K562 (cell line): ENCODE measurements at regions not wholly inside any gene's neighbourhood (a gene's known extent, or its start where the extent isn't known, plus 50 kb on each side); places are given as distances from the start of the nearest gene placed in this dataset.

Experiments used
- ATAC-seq: fragments of 200-7000 bp; cut with Tn5 transposase; 3 replicates; pipeline ENCODE4 v1.9.1; 2020; ENCODE audit warnings: moderate library complexity
- BruUV-seq: library from RNA; stranded (reverse); fragments of 400-500 nt; replicated peaks from 2 replicates; lab custom pipeline; 2021; lab: Mats Ljungman, UMichigan
- CTCF ChIA-PET: fragments of 300-600 bp; formaldehyde crosslinking; extraction: SDS; loops from one replicate; lab custom pipeline; 2021; ENCODE audit warnings: low intra/inter-chr PET ratio; lab: Yijun Ruan, JAX
- POLR2A ChIA-PET: fragments of 300-600, 350-650 bp; sonication (Branson Sonifier 250); formaldehyde crosslinking; extraction: SDS; loops from one replicate; lab custom pipeline; 2021; ENCODE audit warnings: antibody characterized with exemption, inconsistent platforms; lab: Yijun Ruan, JAX
- DNase-seq, 4 experiments: peaks; one replicate each; pipeline versions ENCODE4 v3.0.0 to v3.0.0-alpha.2; 2011 to 2018; ENCODE audit warnings: low spot score in 3 of 4, mixed read lengths in 3 of 4; ENCODE audit errors: extremely low read depth in 1 of 4
- FAIRE-seq: peaks from 2 replicates; lab custom pipeline; 2011; peaks lifted over from hg19 to GRCh38; lab: Jason Lieb, UNC
- H2AFZ ChIP-seq: 2 replicates; pipeline ENCODE4 v1.6.0; 2011; ENCODE audit warnings: low read depth, low read length, control low read depth, inconsistent platforms
- H3K27ac ChIP-seq: fragments of 200-600 bp; 3 replicates; pipeline ENCODE4 v1.8.0; 2011; ENCODE audit warnings: low read depth, mild to moderate bottlenecking, control low read depth, inconsistent platforms, low read length, moderate library complexity, mixed read lengths; ENCODE audit errors: extremely low read depth
- H3K27me3 ChIP-seq, 2 experiments: fragments of 300-600 bp in 1 of 2; 2 replicates in 1 of 2; 3 replicates in 1 of 2; pipeline versions ENCODE4 v1.6.0 to v1.8.0; 2011; ENCODE audit warnings: inconsistent platforms in 2 of 2, low read length in 2 of 2, mild to moderate bottlenecking in 1 of 2, mixed read lengths in 1 of 2, moderate library complexity in 1 of 2; ENCODE audit not compliant: control insufficient read depth in 2 of 2, insufficient read depth in 2 of 2
- H3K36me3 ChIP-seq: fragments of 300-600 bp; 3 replicates; pipeline ENCODE4 v1.8.0; 2011; ENCODE audit warnings: mild to moderate bottlenecking, low read length, inconsistent platforms; ENCODE audit not compliant: control insufficient read depth, insufficient read depth
- H3K4me1 ChIP-seq, 2 experiments: fragments of 200-600 bp in 1 of 2; replicated peaks in 1 of 2; 2 replicates in 1 of 2; 3 replicates in 1 of 2; pipeline versions ENCODE4 v1.5.1 to v1.8.0; 2011; ENCODE audit warnings: inconsistent platforms in 2 of 2, low read length in 2 of 2, mild to moderate bottlenecking in 1 of 2, mixed read lengths in 1 of 2, moderate library complexity in 1 of 2; ENCODE audit not compliant: control insufficient read depth in 2 of 2, insufficient read depth in 2 of 2
- H3K4me2 ChIP-seq: 2 replicates; pipeline ENCODE4 v1.6.1; 2011; ENCODE audit warnings: low read length, control low read depth, inconsistent platforms, mixed read lengths; ENCODE audit not compliant: insufficient read depth
- H3K4me3 ChIP-seq: fragments of 200-600 bp; sonication (generic), shearing (Covaris generic); 2 replicates; pipeline ENCODE4 v1.5.1; 2016; ENCODE audit warnings: control low read depth, inconsistent platforms
- H3K79me2 ChIP-seq: fragments of 200-600 bp; 3 replicates; pipeline ENCODE4 v1.8.0; 2011; ENCODE audit warnings: low read length, inconsistent platforms; ENCODE audit not compliant: control insufficient read depth, insufficient read depth
- H3K9ac ChIP-seq, 2 experiments: 2 replicates each; pipeline versions ENCODE4 v1.6.0 to v1.6.1; 2011; ENCODE audit warnings: low read depth in 2 of 2, low read length in 2 of 2, control low read depth in 1 of 2, inconsistent platforms in 1 of 2, mild to moderate bottlenecking in 1 of 2, mixed read lengths in 1 of 2; ENCODE audit not compliant: insufficient read depth in 1 of 2
- H3K9me1 ChIP-seq: one replicate; pipeline ENCODE4 v1.6.0; 2011; ENCODE audit warnings: inconsistent platforms, mild to moderate bottlenecking, low read length, moderate library complexity; ENCODE audit not compliant: control insufficient read depth, insufficient read depth
- H3K9me3 ChIP-seq: replicated peaks from 2 replicates; pipeline ENCODE4 v1.5.1; 2011; ENCODE audit warnings: low read depth, low read length, inconsistent platforms; ENCODE audit not compliant: control insufficient read depth, insufficient read depth
- H4K20me1 ChIP-seq: replicated peaks from 2 replicates; pipeline ENCODE4 v1.6.1; 2011; ENCODE audit warnings: low read length, inconsistent platforms, mixed read lengths; ENCODE audit not compliant: control insufficient read depth, insufficient read depth
- CBX2 ChIP-seq: fragments of 200-600 bp; sonication (generic); IDR thresholded peaks from one replicate; pipeline ENCODE4 v1.6.1; 2012; ENCODE audit warnings: mild to moderate bottlenecking, low read length, inconsistent platforms; ENCODE audit not compliant: insufficient read depth, poor library complexity, severe bottlenecking
- CBX3 ChIP-seq, 2 experiments: IDR thresholded peaks; 1 replicate in 1 of 2; 2 replicates in 1 of 2; pipeline ENCODE4 v1.6.1; 2012; ENCODE audit warnings: inconsistent platforms in 2 of 2, low read length in 2 of 2, borderline replicate concordance in 1 of 2, control low read depth in 1 of 2
- ERF ChIP-seq: fragments of 450-650 bp; formaldehyde crosslinking; IDR thresholded peaks from 2 replicates; pipeline ENCODE4 v1.4.0; 2020; ENCODE audit warnings: mild to moderate bottlenecking, mixed read lengths
- ETV1 ChIP-seq: fragments of 450-650 bp; conservative IDR thresholded peaks from 2 replicates; pipeline ENCODE4 v1.6.1; 2016; ENCODE audit warnings: missing genetic modification characterization, control low read depth, low read depth, missing compliant biosample characterization
- HDAC2 ChIP-seq: fragments of 450-650 bp; IDR thresholded peaks from 2 replicates; pipeline ENCODE4 v1.6.1; 2016; ENCODE audit warnings: mild to moderate bottlenecking
- HLTF ChIP-seq: fragments of 450-650 bp; IDR thresholded peaks from 2 replicates; pipeline ENCODE4 v1.6.1; 2016
- HMG20A ChIP-seq: fragments of 450-650 bp; formaldehyde crosslinking; conservative IDR thresholded peaks from 2 replicates; pipeline ENCODE4 v1.4.0; 2020; ENCODE audit warnings: mild to moderate bottlenecking, mixed read lengths
- KAT7 ChIP-seq: sonication (generic); formaldehyde crosslinking; IDR thresholded peaks from 2 replicates; pipeline ENCODE4 v1.8.0; 2022; ENCODE audit warnings: missing genetic modification reagents, mild to moderate bottlenecking, borderline replicate concordance
- MYNN ChIP-seq, 2 experiments: sonication (generic); formaldehyde crosslinking in 1 of 2; IDR thresholded peaks; 2 replicates each; pipeline versions ENCODE4 v1.5.0 to v1.6.1; 2016 to 2020; ENCODE audit warnings: antibody characterized with exemption in 1 of 2, missing genetic modification reagents in 1 of 2
- NCOR1 ChIP-seq: fragments of 450-650 bp; IDR thresholded peaks from 2 replicates; pipeline ENCODE4 v1.6.1; 2016; ENCODE audit warnings: mild to moderate bottlenecking, moderate library complexity
- PCBP1 ChIP-seq: fragments of 200-400 bp; formaldehyde crosslinking; IDR thresholded peaks from 2 replicates; pipeline ENCODE4 v1.6.1; 2018; ENCODE audit warnings: mild to moderate bottlenecking, low read depth, low read length; ENCODE audit not compliant: poor library complexity, severe bottlenecking
- PURB ChIP-seq: sonication (generic); formaldehyde crosslinking; IDR thresholded peaks from 2 replicates; pipeline ENCODE4 v1.9.0; 2021; ENCODE audit warnings: low read depth, mild to moderate bottlenecking, missing genetic modification reagents
- TARDBP ChIP-seq: fragments of 450-650 bp; IDR thresholded peaks from 2 replicates; pipeline ENCODE4 v1.6.1; 2016
- ZNF174 ChIP-seq: fragments of 250-450 bp; sonication (Bioruptor Pico); IDR thresholded peaks from 2 replicates; pipeline ENCODE4 v1.4.0; 2020; ENCODE audit warnings: mild to moderate bottlenecking
- ZNF217 ChIP-seq: sonication (generic); formaldehyde crosslinking; IDR thresholded peaks from 2 replicates; pipeline ENCODE4 v1.8.0; 2022; ENCODE audit warnings: mild to moderate bottlenecking, missing genetic modification reagents
- WGBS: fragments of 100-300 bp; shearing (Covaris generic); methylation state at CpG from one replicate; pipeline ENCODE4 v1.1.6; 2016; ENCODE audit warnings: low coverage, mixed read lengths; ENCODE audit not compliant: insufficient coverage; ENCODE audit errors: missing lambda C conversion rate; 5-methylcytosine and 5-hydroxymethylcytosine counted together
- in situ Hi-C: fragments of 300-500 bp; cut with MboI; formaldehyde crosslinking; loops from 4 replicates; pipeline ENCODE4 v1.15.0; 2018; ENCODE audit warnings: inconsistent platforms, mixed read lengths
- intact Hi-C: fragments of 100-400 bp; cut with micrococcal nuclease; formaldehyde crosslinking; loops from 2 replicates; pipeline ENCODE4 v1.14.2; 2022
- TF ChIP-seq, protein P1 (sequence below): fragments of 450-650 bp; IDR thresholded peaks from 2 replicates; pipeline ENCODE4 v1.6.1; 2016; ENCODE audit warnings: low read depth

- ChIA-PET CTCF (no interaction called here), POLR2A (no interaction called here)
- WGBS: 0% methylated on average over 2 of the region's 2 CpGs
- Histone ChIP-seq H3K27ac (no peak overlapping the region), H3K79me2 (no peaks in the 10 kb centered on the region), H2AFZ (no peak overlapping the region), H3K4me1 (no peaks in the 10 kb centered on the region), H3K4me2 (no peak overlapping the region), H3K27me3 (no peaks in the 10 kb centered on the region), H3K9ac (no peak overlapping the region), H3K36me3 (no peaks in the 10 kb centered on the region), H3K4me3 (no peak overlapping the region), H3K9me1 (no peaks in the 10 kb centered on the region), H4K20me1 (no peaks in the 10 kb centered on the region), H3K9me3 (no peaks in the 10 kb centered on the region; the same call in 1 of the 2 replicates)
- intact Hi-C loops: no loop called here
- in situ Hi-C loops: no loop called here
- DNase-seq (no peak), FAIRE-seq (no peak), ATAC-seq (no peak)
- no TSS peak for BruUV-seq
- TF ChIP-seq CBX3 (IDR thresholded peaks at IDR 0.05; ENCODE audit: borderline replicate concordance in 1 of 2, low read length in 2 of 2): no peak
- TF ChIP-seq ETV1 (tag): no peak
- TF ChIP-seq ZNF174 (CRISPR knock-in tag): no peak
- TF ChIP-seq PCBP1: no peak
- no peak for TF ChIP-seq HLTF
- TF ChIP-seq KAT7: no peak
- no peak for TF ChIP-seq HDAC2
- TF ChIP-seq ERF (CRISPR knock-in tag): no peak
- no peak for TF ChIP-seq TARDBP
- TF ChIP-seq CBX2: no peak
- no peak for TF ChIP-seq HMG20A (CRISPR knock-in tag)
- no peak for TF ChIP-seq MYNN (IDR thresholded peaks at IDR 0.05)
- TF ChIP-seq MYNN (CRISPR knock-in tag; IDR thresholded peaks at IDR 0.05): no peak
- TF ChIP-seq ZNF217 (CRISPR knock-in tag): no peak
- TF ChIP-seq NCOR1: no peak
- no peak for TF ChIP-seq PURB (CRISPR knock-in tag)
- TF ChIP-seq, protein P1, sequence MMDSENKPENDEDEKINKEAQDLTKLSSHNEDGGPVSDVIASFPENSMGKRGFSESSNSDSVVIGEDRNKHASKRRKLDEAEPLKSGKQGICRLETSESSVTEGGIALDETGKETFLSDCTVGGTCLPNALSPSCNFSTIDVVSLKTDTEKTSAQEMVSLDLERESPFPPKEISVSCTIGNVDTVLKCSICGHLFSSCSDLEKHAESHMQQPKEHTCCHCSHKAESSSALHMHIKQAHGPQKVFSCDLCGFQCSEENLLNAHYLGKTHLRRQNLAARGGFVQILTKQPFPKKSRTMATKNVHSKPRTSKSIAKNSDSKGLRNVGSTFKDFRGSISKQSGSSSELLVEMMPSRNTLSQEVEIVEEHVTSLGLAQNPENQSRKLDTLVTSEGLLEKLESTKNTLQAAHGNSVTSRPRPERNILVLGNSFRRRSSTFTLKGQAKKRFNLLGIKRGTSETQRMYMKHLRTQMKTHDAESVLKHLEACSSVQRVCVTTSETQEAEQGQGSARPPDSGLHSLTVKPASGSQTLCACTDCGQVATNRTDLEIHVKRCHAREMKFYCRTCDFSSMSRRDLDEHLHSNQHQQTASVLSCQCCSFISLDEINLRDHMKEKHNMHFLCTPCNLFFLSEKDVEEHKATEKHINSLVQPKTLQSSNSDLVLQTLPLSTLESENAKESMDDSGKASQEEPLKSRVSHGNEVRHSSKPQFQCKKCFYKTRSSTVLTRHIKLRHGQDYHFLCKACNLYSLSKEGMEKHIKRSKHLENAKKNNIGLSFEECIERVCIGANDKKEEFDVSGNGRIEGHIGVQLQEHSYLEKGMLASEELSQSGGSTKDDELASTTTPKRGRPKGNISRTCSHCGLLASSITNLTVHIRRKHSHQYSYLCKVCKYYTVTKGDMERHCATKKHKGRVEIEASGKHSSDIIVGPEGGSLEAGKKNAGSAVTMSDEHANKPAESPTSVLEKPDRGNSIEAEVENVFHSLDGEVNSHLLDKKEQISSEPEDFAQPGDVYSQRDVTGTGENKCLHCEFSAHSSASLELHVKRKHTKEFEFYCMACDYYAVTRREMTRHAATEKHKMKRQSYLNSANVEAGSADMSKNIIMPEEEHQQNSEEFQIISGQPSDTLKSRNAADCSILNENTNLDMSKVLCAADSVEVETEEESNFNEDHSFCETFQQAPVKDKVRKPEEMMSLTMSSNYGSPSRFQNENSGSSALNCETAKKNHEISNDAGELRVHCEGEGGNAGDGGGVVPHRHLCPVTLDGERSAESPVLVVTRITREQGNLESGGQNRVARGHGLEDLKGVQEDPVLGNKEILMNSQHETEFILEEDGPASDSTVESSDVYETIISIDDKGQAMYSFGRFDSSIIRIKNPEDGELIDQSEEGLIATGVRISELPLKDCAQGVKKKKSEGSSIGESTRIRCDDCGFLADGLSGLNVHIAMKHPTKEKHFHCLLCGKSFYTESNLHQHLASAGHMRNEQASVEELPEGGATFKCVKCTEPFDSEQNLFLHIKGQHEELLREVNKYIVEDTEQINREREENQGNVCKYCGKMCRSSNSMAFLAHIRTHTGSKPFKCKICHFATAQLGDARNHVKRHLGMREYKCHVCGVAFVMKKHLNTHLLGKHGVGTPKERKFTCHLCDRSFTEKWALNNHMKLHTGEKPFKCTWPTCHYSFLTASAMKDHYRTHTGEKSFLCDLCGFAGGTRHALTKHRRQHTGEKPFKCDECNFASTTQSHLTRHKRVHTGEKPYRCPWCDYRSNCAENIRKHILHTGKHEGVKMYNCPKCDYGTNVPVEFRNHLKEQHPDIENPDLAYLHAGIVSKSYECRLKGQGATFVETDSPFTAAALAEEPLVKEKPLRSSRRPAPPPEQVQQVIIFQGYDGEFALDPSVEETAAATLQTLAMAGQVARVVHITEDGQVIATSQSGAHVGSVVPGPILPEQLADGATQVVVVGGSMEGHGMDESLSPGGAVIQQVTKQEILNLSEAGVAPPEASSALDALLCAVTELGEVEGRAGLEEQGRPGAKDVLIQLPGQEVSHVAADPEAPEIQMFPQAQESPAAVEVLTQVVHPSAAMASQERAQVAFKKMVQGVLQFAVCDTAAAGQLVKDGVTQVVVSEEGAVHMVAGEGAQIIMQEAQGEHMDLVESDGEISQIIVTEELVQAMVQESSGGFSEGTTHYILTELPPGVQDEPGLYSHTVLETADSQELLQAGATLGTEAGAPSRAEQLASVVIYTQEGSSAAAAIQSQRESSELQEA: no peak
Observed at GRCh38 chr3:30075514-30075913, 530.9 kb upstream of the TGFBR2 start.
